ENCODE measurements at regions not wholly inside any gene's neighbourhood (a gene's known extent, or its start where the extent isn't known, plus 50 kb on each side); places are given as distances from the start of the nearest gene placed in this dataset.

GRCh38 chr4:134501973-134502643, 300.5 kb upstream of the PABPC4L start:
- Mint-ChIP-seq H3K36me3 (ENCODE audit: low read depth) (peaks cover 19% of the 10 kb centered on the region; the same call in 2 of the 3 replicates), H3K4me1 (no peaks in the 10 kb centered on the region), H3K27me3 (ENCODE audit: insufficient read depth, low read depth, poor library complexity) (peaks cover 3% of the 10 kb centered on the region), H3K9me3 (peaks cover 24% of the 10 kb centered on the region), H3K4me3 (no peak overlapping the region), H3K27ac (no peak overlapping the region)
- H3F3A ChIP-seq (replicated peaks; ENCODE audit: low read depth), result no peaks in the 10 kb centered on the region
- no peak overlapping the region for H3K4me2 ChIP-seq
- no peak for TF ChIP-seq REST (IDR thresholded peaks at IDR 0.05; ENCODE audit: unreplicated experiment)
- no peak for TF ChIP-seq NANOG (IDR thresholded peaks at IDR 0.05; ENCODE audit: borderline replicate concordance)
- no peak for TF ChIP-seq ZNF114 (CRISPR knock-in tag; IDR thresholded peaks at IDR 0.05)
- TF ChIP-seq ZNF331 (CRISPR knock-in tag; IDR thresholded peaks at IDR 0.05; ENCODE audit: low read depth), result no peak
- no peak for TF ChIP-seq ETS1 (IDR thresholded peaks at IDR 0.05)
- no peak for TF ChIP-seq CTCF (conservative IDR thresholded peaks at IDR 0.05; ENCODE audit: low read depth in 2 of 2)
- no peak for TF ChIP-seq CREB1 (CRISPR knock-in tag; IDR thresholded peaks at IDR 0.05; ENCODE audit: low read depth)
- TF ChIP-seq EZH2phosphoT487 (IDR thresholded peaks at IDR 0.05; ENCODE audit: unreplicated experiment), result no peak
- TF ChIP-seq EZH2 (IDR thresholded peaks at IDR 0.05; ENCODE audit: low read depth, unreplicated experiment), result no peak
- TF ChIP-seq JUNB (IDR thresholded peaks at IDR 0.05; ENCODE audit: unreplicated experiment), result no peak
- no peak for TF ChIP-seq ZNF462 (CRISPR knock-in tag; IDR thresholded peaks at IDR 0.05)
- no peak for TF ChIP-seq POLR2AphosphoS5 (IDR thresholded peaks at IDR 0.05; ENCODE audit: low read depth)
- TF ChIP-seq STAT1 (IDR thresholded peaks at IDR 0.05; ENCODE audit: unreplicated experiment), result no peak
- DNase-seq (ENCODE audit: low spot score), result no peak
- no peaks in the 10 kb centered on the region for H3K36me3 ChIP-seq (ENCODE audit: insufficient read depth)
- no peaks in the 10 kb centered on the region for H3K9me2 ChIP-seq (ENCODE audit: insufficient read depth)
- H3K27me3 ChIP-seq (ENCODE audit: insufficient read depth), result no peaks in the 10 kb centered on the region
- no peak for ATAC-seq
- H4K20me1 ChIP-seq (replicated peaks; ENCODE audit: insufficient read depth), result no peaks in the 10 kb centered on the region
- H3K79me2 ChIP-seq (replicated peaks; ENCODE audit: insufficient read depth), result no peaks in the 10 kb centered on the region
- H3K4me1 ChIP-seq (ENCODE audit: insufficient read depth), result no peaks in the 10 kb centered on the region
- no peak overlapping the region for H2AFZ ChIP-seq
- H3K27ac ChIP-seq (ENCODE audit: low read depth), result no peak overlapping the region
- no peak overlapping the region for H3K4me3 ChIP-seq
